DOHH2 (cell line): ENCODE measurements at regions not wholly inside any gene's neighbourhood (a gene's known extent, or its start where the extent isn't known, plus 50 kb on each side); places are given as distances from the start of the nearest gene placed in this dataset.

Experiments
- EZH2phosphoT487 ChIP-seq: fragments of 200-600 bp; sonication (generic); IDR thresholded peaks from 2 replicates; pipeline ENCODE4 v1.6.1; 2017; ENCODE audit warnings: borderline replicate concordance, mild to moderate bottlenecking, antibody characterized with exemption, low read length, moderate library complexity, mixed read lengths
- TF ChIP-seq, protein P1 (sequence below): fragments of 200-600 bp; sonication (generic); IDR thresholded peaks from one replicate; pipeline ENCODE4 v1.5.1; 2014; ENCODE audit warnings: antibody characterized with exemption, mild to moderate bottlenecking, low read depth, low read length; ENCODE audit not compliant: poor library complexity, severe bottlenecking

DNA sequence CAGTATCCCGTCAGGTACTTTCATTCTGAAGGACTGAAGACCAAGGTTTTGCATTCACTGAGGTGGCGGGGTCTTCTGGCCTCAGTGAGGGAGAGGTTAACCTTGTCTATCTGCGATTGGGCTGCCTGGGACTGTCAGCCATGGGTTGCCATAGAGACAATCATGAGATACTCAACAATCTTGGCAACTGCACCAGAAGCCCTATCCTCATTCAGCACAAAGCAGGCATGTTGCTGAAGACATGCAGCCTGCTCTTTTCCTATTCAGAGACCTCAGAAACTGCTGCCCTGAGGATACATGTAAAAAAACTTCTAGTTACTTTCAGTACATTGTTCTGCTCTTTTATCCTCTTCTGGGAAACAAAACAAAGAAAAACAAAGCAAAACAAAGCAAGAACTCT lies 146.3 kb upstream of the PIRT start:
- TF ChIP-seq, protein P1, sequence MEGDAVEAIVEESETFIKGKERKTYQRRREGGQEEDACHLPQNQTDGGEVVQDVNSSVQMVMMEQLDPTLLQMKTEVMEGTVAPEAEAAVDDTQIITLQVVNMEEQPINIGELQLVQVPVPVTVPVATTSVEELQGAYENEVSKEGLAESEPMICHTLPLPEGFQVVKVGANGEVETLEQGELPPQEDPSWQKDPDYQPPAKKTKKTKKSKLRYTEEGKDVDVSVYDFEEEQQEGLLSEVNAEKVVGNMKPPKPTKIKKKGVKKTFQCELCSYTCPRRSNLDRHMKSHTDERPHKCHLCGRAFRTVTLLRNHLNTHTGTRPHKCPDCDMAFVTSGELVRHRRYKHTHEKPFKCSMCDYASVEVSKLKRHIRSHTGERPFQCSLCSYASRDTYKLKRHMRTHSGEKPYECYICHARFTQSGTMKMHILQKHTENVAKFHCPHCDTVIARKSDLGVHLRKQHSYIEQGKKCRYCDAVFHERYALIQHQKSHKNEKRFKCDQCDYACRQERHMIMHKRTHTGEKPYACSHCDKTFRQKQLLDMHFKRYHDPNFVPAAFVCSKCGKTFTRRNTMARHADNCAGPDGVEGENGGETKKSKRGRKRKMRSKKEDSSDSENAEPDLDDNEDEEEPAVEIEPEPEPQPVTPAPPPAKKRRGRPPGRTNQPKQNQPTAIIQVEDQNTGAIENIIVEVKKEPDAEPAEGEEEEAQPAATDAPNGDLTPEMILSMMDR, result no peak
- TF ChIP-seq EZH2phosphoT487, result no peak
